Activated naive CD4-positive, alpha-beta T cell treated with anti-CD3 and anti-CD28 coated beads, Interleukin-2, amount 50 U/mL, for 16 hours (primary cell): ENCODE measurements at regions not wholly inside any gene's neighbourhood (a gene's known extent, or its start where the extent isn't known, plus 50 kb on each side); places are given as distances from the start of the nearest gene placed in this dataset.

Experiments used
- DNase-seq: peaks from one replicate; pipeline ENCODE4 v3.0.0-alpha.2; 2020

DNA sequence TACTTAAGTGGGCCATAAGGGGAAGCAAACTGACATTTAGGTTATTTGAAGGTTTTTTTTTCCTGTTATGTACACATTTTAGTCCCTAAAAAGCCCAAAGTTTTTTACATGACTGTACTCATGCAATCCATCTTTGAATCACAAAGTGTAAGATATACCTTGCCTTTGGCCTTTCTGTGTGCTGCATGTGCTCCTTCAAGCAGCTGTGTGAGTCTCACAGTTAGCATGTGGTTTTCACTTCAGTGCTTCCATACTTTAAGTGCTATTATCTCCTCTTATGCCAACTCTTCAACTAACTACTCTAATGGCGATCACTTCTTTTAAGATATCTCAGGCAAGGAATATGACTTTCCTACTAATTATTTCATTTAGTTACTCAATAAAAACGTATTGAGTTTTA lies 597.1 kb upstream of the ACVR2A start:
- no peak for DNase-seq

DNA sequence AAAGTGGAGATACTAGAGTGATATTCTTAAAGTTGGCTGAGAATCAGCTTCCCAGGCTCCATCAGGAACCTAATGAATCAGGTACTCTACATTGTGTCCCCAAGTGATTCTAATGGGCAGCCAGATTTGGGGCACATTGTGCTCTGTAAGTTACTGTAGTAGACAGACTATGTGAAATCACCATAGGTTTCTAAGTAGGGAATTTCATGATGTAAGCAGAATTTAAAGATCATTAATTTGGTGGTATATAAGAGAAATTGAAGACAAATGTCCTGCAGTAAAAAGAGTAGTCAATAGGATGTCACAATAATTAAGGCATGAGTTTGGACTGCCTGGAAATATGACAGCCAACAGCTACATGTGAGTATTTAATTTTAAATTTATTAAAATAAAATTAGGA lies 602.4 kb upstream of the ACVR2A start:
- DNase-seq: no peak

DNA sequence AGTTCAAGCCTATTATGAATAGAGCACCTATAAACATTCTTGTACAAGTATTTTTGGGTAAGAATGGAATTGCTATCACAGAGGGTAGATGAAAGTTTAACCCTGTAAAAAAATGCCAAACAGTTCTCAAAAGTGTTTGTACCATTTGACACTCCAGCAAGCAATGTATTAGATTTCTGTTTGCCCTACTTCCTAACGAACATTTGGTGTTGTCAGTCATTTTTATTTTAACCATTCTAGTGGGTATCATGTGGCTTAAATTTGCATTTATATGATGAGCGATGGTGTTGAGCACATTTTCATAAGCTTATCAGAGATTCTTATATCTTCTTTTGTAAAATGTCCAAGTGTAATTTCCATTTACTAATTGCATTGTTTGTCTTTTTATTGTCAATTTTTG lies 608.2 kb upstream of the ACVR2A start:
- DNase-seq: no peak

GRCh38 chr2:147232225-147232669 lies 612.6 kb upstream of the ACVR2A start:
- no peak for DNase-seq

DNA sequence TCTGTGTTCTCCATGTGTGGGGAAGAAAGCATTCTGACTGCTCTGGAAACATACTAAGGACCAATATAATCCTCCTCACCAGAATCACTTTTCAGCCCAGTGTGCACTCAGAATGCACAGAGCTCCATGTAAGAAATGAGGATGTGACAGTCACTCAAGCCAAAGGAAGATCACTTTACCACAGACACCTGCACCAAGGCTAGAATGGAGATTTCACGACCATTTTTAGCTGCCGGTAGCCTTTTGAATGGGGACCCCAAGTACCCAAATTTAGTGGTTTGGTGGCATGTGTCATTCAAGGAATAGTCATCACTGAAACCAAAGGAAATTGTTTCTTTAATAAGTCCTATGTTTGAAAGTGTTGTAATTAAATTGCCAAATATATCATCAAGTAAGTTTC lies 613.2 kb upstream of the ACVR2A start:
- DNase-seq: no peak

- DNase-seq: no peak
These were observed 613.7 kb upstream of the ACVR2A start for GRCh38 chr2:147231081-147231480.

- DNase-seq: no peak
These were observed 617.5 kb upstream of the ACVR2A start for GRCh38 chr2:147227313-147227712.

DNA sequence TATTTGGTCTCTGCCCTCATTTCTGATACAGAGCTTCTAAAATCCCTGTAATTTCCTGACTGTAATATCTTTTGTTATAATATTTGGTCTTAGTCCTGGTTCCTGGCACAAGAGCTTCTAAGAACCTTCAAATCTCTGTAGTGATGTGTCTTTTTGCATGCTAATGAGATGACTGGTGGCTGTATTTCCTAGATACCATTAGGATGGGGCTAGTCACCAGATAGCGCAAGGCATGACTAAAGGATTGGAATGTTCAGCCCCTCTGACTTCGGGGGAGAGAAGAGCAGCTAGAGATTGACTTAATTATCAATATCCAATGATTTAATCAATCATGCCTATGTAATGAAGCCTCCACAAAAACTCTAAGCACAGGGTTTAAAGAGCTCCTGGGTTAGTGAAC lies 620.8 kb upstream of the ACVR2A start:
- no peak for DNase-seq

GRCh38 chr2:147223553-147224060 lies 621.2 kb upstream of the ACVR2A start:
- no peak for DNase-seq

DNA sequence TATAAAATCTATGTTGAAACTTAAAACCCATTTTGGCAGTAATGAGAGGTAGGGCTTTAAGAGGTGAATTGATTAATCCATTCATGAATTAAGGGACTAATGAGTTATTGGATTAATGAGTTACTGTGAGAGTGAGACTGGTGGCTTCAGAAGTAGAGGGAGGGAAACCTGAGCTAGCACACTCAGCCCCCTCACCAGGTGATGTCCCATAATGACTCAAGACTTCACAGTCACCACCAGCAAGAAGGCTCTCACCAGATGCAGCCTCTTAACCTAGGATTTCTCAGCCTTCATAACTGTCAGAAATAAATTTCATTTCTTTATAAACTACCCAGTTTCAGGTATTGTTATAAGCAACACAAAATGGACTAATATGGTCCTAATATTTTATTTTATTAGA lies 621.7 kb upstream of the ACVR2A start:
- no peak for DNase-seq

DNA sequence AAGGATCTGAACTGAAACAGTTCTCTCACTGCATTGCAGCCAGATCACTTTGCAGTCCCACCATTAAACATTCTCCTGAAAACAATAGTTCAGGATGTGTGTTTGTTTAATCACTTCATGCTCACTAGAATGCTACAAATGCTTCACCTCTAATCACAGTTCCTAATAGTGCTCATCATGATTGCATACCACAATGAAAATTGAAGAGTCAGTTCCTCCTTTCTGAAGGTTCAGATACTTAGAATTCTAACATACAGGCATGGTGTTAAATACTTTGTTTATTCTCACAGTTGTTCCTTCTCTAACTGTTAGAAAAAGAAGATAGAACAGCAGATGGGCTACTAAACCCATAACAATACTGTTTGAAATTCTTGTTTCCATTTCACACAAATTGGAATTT lies 622.3 kb upstream of the ACVR2A start:
- no peak for DNase-seq

- DNase-seq: no peak
These were observed 629.9 kb upstream of the ACVR2A start for GRCh38 chr2:147214914-147215313.

GRCh38 chr2:147211484-147211883 lies 633.3 kb upstream of the ACVR2A start:
- DNase-seq: no peak

DNA sequence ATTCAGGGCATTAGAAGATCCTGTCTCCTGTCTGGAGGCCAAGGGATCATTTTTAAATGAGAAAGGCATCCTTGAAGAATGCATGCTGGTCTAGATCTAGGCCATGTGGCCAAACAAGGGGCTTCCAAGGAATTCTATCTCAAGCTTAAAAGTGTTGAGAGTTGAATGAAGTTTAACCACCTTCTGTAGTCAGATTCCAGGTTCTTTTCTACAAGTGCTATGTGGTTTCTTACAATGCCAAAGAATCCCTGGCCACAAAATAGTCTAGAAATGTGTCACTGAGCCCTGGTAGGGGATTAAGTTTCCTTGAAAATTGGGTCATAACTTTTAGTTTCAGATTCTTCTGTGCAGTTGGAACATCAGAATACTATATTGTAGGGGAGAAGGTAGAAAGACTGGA lies 640.7 kb upstream of the ACVR2A start:
- no peak for DNase-seq

DNA sequence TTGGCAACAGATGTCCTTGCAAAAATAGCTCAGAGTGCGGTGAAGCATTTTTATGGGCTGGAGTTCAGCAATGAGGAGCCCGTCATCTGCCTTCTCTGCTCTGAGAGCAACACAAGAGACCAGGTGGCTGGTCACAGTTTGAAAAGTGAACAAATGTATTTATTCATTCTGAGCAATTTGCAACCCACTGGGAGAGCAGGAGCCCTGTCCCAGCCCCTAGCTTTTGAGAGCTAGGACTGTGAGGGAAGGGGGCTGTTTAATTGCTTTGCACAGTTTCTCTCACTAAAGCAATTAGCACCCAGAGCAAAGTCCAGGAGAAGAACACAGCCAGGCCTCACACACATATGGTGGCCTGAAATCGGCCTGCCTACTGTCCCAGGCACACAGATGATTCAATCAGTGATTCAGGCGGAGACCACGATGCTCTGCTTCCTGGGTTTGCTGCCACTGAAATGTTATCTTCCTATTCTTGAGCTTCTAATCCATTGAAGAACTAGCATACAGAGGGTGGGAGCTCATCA lies 646.1 kb upstream of the ACVR2A start:
- DNase-seq: no peak

DNA sequence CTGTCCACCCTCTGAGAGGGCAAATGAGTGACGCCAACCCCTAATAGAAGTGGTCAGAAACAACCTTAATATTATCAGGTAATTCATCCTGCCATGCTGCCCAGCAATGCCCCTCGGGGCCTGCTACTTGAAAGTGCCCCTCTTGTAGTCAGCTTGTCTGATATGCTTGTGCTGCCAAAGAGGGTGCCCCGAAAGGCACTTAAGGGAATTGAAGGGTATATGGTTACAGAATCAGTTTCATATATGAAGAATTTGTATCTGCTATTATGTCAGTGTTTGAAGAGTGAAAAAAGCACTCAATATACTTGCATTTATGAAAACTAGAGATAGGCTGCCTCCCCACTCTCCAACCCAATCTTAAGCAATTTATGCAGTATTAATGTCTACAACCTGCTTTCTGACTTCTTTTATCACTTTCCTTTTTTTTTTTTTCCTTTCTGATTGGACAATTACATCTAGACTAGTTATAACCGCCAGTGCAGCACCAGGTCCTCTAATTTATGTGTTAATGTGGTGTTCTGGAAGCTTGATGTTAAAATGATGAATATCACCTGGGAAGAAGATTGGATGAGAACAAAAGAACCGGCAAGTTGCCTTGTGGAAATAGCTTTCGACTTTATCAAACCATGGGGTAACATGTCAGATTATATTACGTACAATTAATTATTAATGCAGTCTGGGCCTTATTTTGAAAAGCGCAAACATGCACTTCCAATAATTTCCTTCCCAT lies 646.9 kb upstream of the ACVR2A start:
- DNase-seq: no peak

GRCh38 chr2:147182260-147182659 lies 662.6 kb upstream of the ACVR2A start:
- DNase-seq: peak; percentile 15

GRCh38 chr2:147181351-147182029 lies 663.3 kb upstream of the ACVR2A start:
- DNase-seq: no peak

DNA sequence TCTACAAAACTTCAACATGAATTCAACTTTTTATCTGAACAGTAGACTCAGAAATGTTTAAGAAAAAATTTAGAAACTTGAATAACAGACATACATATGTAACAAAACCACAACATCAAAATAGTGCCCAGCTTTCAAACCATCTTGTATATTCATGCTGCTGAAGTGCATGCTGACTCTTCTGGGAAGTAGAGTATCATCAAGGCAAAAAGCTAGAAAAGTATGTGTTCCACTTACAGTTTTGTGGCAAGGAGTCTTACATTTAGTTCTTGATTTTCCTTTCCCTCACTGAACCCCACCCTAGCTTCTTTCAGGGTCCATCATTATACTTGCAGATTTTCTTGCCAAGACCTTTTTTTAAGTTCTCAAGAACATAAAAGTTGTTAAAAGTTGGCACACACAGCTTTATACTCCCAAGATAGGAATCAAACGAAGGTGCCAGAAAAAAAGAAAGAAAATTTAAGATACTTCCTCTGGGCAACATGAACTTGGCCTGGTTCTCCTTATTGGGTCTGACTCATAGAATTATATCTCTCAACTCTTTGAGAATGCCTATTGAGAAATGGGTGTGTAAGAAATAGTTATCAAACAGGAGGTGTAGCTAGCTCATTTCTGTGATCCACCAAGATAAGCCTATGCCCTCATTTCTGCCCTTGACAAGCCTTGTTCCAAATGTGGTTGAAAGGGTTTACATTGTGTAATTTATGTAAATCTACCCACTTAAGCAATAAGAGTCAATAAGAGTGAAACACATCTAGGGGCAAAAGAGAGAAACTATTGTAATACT lies 667.6 kb upstream of the ACVR2A start:
- DNase-seq: no peak

DNA sequence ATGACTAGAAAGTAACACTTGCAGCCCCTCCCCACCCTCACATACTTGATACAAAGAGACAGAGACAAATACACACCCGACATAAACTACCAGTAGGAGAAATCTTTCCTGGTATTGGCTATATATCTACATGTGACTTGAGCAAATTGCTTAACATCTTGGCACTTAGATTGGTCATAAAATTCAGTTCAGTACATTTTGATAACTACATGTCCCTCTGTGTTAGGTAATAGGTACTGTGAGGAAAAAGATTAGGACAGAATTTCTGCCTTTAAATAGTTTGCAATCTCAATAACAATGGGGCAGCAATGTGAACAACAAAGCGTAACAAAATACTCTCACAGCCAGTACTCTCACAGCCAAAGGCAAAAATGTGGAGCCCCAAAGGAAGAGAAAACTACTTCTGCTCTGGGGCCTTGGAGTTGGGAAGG lies 670.0 kb upstream of the ACVR2A start:
- DNase-seq: no peak

- DNase-seq: no peak
These were observed 671.0 kb upstream of the ACVR2A start for GRCh38 chr2:147173798-147174197.

GRCh38 chr2:147173189-147173581 lies 671.6 kb upstream of the ACVR2A start:
- no peak for DNase-seq

DNA sequence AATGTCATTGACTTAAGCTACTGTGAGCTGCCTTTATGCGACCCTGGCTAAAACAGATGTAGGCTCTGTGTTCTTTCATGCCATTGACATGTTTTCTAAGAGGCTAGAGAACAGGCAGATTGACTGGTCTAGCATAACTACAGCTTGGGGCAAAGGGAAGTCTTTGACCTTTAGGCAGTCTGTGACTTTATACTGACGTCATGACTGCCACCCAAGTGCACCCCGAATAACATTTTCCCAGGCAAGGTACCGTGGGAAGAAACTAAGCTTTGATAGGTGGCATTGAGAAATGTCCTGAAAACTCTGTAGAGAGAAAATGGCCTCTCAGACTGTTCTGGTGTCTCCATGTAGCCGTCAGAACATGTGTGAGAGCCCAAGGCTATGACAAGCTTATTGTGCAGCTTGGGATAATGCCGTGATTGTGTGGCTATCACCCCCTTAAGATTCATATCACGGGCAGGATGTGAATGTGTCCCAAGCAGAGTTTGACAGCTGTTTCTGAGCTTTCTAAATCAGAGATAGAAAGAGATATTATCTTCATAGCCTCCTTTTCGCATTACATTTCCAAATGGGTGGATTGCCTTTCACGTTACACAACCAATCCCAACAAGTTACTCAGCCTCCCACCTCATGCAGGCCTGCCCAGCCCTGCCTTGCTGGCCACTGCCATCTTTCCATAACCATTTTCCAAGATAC lies 672.2 kb upstream of the ACVR2A start:
- DNase-seq: no peak
